ENCODE measurements at regions not wholly inside any gene's neighbourhood (a gene's known extent, or its start where the extent isn't known, plus 50 kb on each side); places are given as distances from the start of the nearest gene placed in this dataset.

DNA sequence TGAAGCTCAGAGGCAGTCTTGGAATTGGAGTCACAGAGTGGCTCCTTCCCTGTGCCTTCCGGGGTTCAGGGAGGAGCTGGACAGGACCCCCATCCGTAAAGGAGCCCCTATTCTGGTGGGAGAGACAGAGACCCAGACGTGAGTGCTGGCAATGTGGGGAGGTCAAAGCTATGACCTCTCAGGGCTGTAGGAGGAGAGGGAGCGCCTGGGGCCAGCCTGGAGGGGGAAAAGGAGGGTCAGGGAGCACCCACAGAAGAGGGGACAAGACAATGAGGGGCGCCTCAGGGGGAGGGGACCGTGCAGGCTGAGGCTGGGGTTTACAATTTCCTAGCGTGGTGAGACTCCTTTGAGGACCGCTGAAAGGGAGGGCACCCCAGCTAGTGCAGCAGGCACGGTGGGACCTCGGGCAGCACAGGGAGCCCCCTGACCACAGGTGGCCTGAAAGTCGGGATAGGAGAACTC is 97.9 kb upstream of the LRPAP1 start:
- Histone ChIP-seq H2AFZ (ENCODE audit: low read depth, low read length) (no peak overlapping the region), H3K4me2 (ENCODE audit: insufficient read depth, low read length) (no peak overlapping the region), H4K20me1 (replicated peaks; ENCODE audit: control insufficient read depth, extremely low read depth, insufficient read depth, low read length) (no peaks in the 10 kb centered on the region), H3K27ac (ENCODE audit: insufficient read depth, low read depth, low read length) (no peak overlapping the region), H3K4me1 (ENCODE audit: control insufficient read depth, extremely low read depth, insufficient read depth, low read length) (no peaks in the 10 kb centered on the region), H3K79me2 (ENCODE audit: control insufficient read depth, insufficient read depth, low read length) (no peaks in the 10 kb centered on the region), H3K4me3 (replicated peaks in 1 of 3; ENCODE audit: insufficient read depth in 1 of 3, low read depth in 1 of 3, low read length in 3 of 3) (no peak overlapping the region), H3K27me3 (ENCODE audit: control insufficient read depth in 2 of 2, insufficient read depth in 2 of 2, low read length in 2 of 2) (no peaks in the 10 kb centered on the region), H3K9ac (replicated peaks; ENCODE audit: extremely low read depth, insufficient read depth, low read length) (no peak overlapping the region), H3K36me3 (ENCODE audit: control insufficient read depth in 2 of 2, extremely low read depth in 1 of 2, insufficient read depth in 2 of 2, low read length in 2 of 2) (no peaks in the 10 kb centered on the region), H3K9me1 (replicated peaks; ENCODE audit: control insufficient read depth, extremely low read depth, insufficient read depth, low read length) (no peaks in the 10 kb centered on the region), H3K9me3 (replicated peaks; ENCODE audit: control insufficient read depth, insufficient read depth, low read length) (no peaks in the 10 kb centered on the region)
- no peak for TF ChIP-seq EZH2 (IDR thresholded peaks at IDR 0.05; ENCODE audit: borderline replicate concordance, low read depth, low read length, severe bottlenecking)
- TF ChIP-seq, protein P1, sequence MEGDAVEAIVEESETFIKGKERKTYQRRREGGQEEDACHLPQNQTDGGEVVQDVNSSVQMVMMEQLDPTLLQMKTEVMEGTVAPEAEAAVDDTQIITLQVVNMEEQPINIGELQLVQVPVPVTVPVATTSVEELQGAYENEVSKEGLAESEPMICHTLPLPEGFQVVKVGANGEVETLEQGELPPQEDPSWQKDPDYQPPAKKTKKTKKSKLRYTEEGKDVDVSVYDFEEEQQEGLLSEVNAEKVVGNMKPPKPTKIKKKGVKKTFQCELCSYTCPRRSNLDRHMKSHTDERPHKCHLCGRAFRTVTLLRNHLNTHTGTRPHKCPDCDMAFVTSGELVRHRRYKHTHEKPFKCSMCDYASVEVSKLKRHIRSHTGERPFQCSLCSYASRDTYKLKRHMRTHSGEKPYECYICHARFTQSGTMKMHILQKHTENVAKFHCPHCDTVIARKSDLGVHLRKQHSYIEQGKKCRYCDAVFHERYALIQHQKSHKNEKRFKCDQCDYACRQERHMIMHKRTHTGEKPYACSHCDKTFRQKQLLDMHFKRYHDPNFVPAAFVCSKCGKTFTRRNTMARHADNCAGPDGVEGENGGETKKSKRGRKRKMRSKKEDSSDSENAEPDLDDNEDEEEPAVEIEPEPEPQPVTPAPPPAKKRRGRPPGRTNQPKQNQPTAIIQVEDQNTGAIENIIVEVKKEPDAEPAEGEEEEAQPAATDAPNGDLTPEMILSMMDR (IDR thresholded peaks at IDR 0.05; ENCODE audit: extremely low read depth in 1 of 2, insufficient read depth in 1 of 2, low read depth in 1 of 2, low read length in 2 of 2): no peak
- TF ChIP-seq FOS (IDR thresholded peaks at IDR 0.05; ENCODE audit: borderline replicate concordance, insufficient read depth, low read length): no peak
- no peak for TF ChIP-seq POLR2A (IDR thresholded peaks at IDR 0.05; ENCODE audit: low read depth, low read length)
- no peak for TF ChIP-seq MYC (IDR thresholded peaks at IDR 0.05; ENCODE audit: low read depth, low read length)
- no peak for TF ChIP-seq JUN (IDR thresholded peaks at IDR 0.05; ENCODE audit: borderline replicate concordance, insufficient read depth, insufficient read length, low read depth)
- TF ChIP-seq, protein P2, sequence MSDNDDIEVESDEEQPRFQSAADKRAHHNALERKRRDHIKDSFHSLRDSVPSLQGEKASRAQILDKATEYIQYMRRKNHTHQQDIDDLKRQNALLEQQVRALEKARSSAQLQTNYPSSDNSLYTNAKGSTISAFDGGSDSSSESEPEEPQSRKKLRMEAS (IDR thresholded peaks at IDR 0.05; ENCODE audit: insufficient read depth, insufficient read length): no peak
- no peak for TF ChIP-seq POLR2AphosphoS5 (IDR thresholded peaks at IDR 0.05; ENCODE audit: insufficient read depth, low read depth, low read length)
- no peak for TF ChIP-seq GATA2 (IDR thresholded peaks at IDR 0.05; ENCODE audit: insufficient read depth, insufficient read length, low read depth, low read length)
- FAIRE-seq (no peak), DNase-seq (ENCODE audit: low read depth, low spot score) (no peak)
- no TSS peak for BruUV-seq (replicated peaks)
- dilution Hi-C loops (cut with MboI; ENCODE audit: extremely low pct_ligation_motif_present, low sequenced_read_pairs) (no loop called here), intact Hi-C loops (cut with micrococcal nuclease) (no loop called here)
- ChIA-PET POLR2A (no interaction called here), CTCF (no interaction called here)

Measured in endothelial cell of umbilical vein (primary cell).